ENCODE measurements at regions not wholly inside any gene's neighbourhood (a gene's known extent, or its start where the extent isn't known, plus 50 kb on each side); places are given as distances from the start of the nearest gene placed in this dataset.

- TF ChIP-seq CTCF (conservative IDR thresholded peaks at IDR 0.05; ENCODE audit: low read length) (no peak), EZH2phosphoT487 (IDR thresholded peaks at IDR 0.05; ENCODE audit: borderline replicate concordance, low read depth, low read length) (no peak)
- no peak overlapping the region for H3K4me3 ChIP-seq (ENCODE audit: low read depth, low read length, poor library complexity, severe bottlenecking)
- no peaks in the 10 kb centered on the region for H3K36me3 ChIP-seq (ENCODE audit: insufficient read depth, low read length)
- intact Hi-C loops (cut with micrococcal nuclease; ENCODE audit: unreplicated experiment): no loop called here
- H3K9me2 ChIP-seq (ENCODE audit: insufficient read depth, low read length): no peaks in the 10 kb centered on the region
- H3K79me2 ChIP-seq (ENCODE audit: insufficient read depth, low read depth, low read length): no peaks in the 10 kb centered on the region
- no TSS peak for BruUV-seq (replicated peaks)
- no peaks in the 10 kb centered on the region for H4K20me1 ChIP-seq (ENCODE audit: insufficient read depth, low read length)
- H3K9me3 ChIP-seq (ENCODE audit: low read length): no peaks in the 10 kb centered on the region
- DNase-seq (ENCODE audit: low spot score): no peak
- CTCF ChIA-PET (ENCODE audit: unreplicated experiment): no interaction called here
- no peak overlapping the region for H2AFZ ChIP-seq (ENCODE audit: low read length)
- no peak overlapping the region for H3K4me2 ChIP-seq (ENCODE audit: low read length)
- no peak overlapping the region for H3K27ac ChIP-seq (ENCODE audit: low read depth, low read length, poor library complexity, severe bottlenecking)
- POLR2A ChIA-PET: interaction anchor here (0.7 kb wide), 1 partner anchor 120 kb away, joined by 3 read pairs; no protein-coding TSS in a partner anchor
- no peaks in the 10 kb centered on the region for H3K4me1 ChIP-seq (ENCODE audit: insufficient read depth, low read length, poor library complexity, severe bottlenecking)
Measured at GRCh38 chr13:86792153-86792651, 879.0 kb upstream of the SLITRK5 start.

GRCh38 chr13:86795858-86796257 lies 875.3 kb upstream of the SLITRK5 start:
- intact Hi-C loops (cut with micrococcal nuclease; ENCODE audit: unreplicated experiment): no loop called here
- TF ChIP-seq CTCF (conservative IDR thresholded peaks at IDR 0.05; ENCODE audit: low read length): no peak
- TF ChIP-seq EZH2phosphoT487 (IDR thresholded peaks at IDR 0.05; ENCODE audit: borderline replicate concordance, low read depth, low read length): no peak
- Histone ChIP-seq H4K20me1 (ENCODE audit: insufficient read depth, low read length) (no peaks in the 10 kb centered on the region), H3K36me3 (ENCODE audit: insufficient read depth, low read length) (no peaks in the 10 kb centered on the region), H3K79me2 (ENCODE audit: insufficient read depth, low read depth, low read length) (no peaks in the 10 kb centered on the region), H3K9me3 (ENCODE audit: low read length) (no peaks in the 10 kb centered on the region), H3K9me2 (ENCODE audit: insufficient read depth, low read length) (no peaks in the 10 kb centered on the region), H3K27ac (ENCODE audit: low read depth, low read length, poor library complexity, severe bottlenecking) (no peak overlapping the region), H3K4me2 (ENCODE audit: low read length) (no peak overlapping the region), H2AFZ (ENCODE audit: low read length) (no peak overlapping the region), H3K4me3 (ENCODE audit: low read depth, low read length, poor library complexity, severe bottlenecking) (no peak overlapping the region), H3K4me1 (ENCODE audit: insufficient read depth, low read length, poor library complexity, severe bottlenecking) (no peaks in the 10 kb centered on the region)
- ChIA-PET POLR2A (no interaction called here), CTCF (ENCODE audit: unreplicated experiment) (no interaction called here)
- DNase-seq (ENCODE audit: low spot score): no peak
- no TSS peak for BruUV-seq (replicated peaks)

GRCh38 chr13:86810361-86810760 lies 860.8 kb upstream of the SLITRK5 start:
- Histone ChIP-seq H3K27ac (ENCODE audit: low read depth, low read length, poor library complexity, severe bottlenecking) (no peak overlapping the region), H2AFZ (ENCODE audit: low read length) (no peak overlapping the region), H3K36me3 (ENCODE audit: insufficient read depth, low read length) (no peaks in the 10 kb centered on the region), H3K4me1 (ENCODE audit: insufficient read depth, low read length, poor library complexity, severe bottlenecking) (no peaks in the 10 kb centered on the region), H3K9me3 (ENCODE audit: low read length) (no peaks in the 10 kb centered on the region), H3K9me2 (ENCODE audit: insufficient read depth, low read length) (no peaks in the 10 kb centered on the region; the same call in 1 of the 2 replicates), H3K4me2 (ENCODE audit: low read length) (no peak overlapping the region), H3K79me2 (ENCODE audit: insufficient read depth, low read depth, low read length) (no peaks in the 10 kb centered on the region), H4K20me1 (ENCODE audit: insufficient read depth, low read length) (0 out of 2 replicates have a peak, but pooled peaks cover 4% of the 10 kb centered on the region), H3K4me3 (ENCODE audit: low read depth, low read length, poor library complexity, severe bottlenecking) (no peak overlapping the region)
- intact Hi-C loops (cut with micrococcal nuclease; ENCODE audit: unreplicated experiment): no loop called here
- BruUV-seq (replicated peaks): no TSS peak
- TF ChIP-seq EZH2phosphoT487 (IDR thresholded peaks at IDR 0.05; ENCODE audit: borderline replicate concordance, low read depth, low read length): no peak
- TF ChIP-seq CTCF (conservative IDR thresholded peaks at IDR 0.05; ENCODE audit: low read length): no peak
- DNase-seq (ENCODE audit: low spot score): no peak
- POLR2A ChIA-PET: interaction anchor here (0.5 to 0.6 kb wide), 2 partner anchors 19 to 832 kb away, joined by 3 read pairs; no protein-coding TSS in a partner anchor
- CTCF ChIA-PET (ENCODE audit: unreplicated experiment): no interaction called here
